HFFc6 (cell line): ENCODE measurements at regions not wholly inside any gene's neighbourhood (a gene's known extent, or its start where the extent isn't known, plus 50 kb on each side); places are given as distances from the start of the nearest gene placed in this dataset.

Experiments
- DNase-seq: peaks from one replicate; pipeline ENCODE4 v3.0.0-alpha.2; 2018
- H3K27ac Mint-ChIP-seq: 2 replicates; pipeline ENCODE4 v1.8.0; 2020; ENCODE audit warnings: mild to moderate bottlenecking, mixed read lengths
- H3K27me3 Mint-ChIP-seq: 2 replicates; pipeline ENCODE4 v1.8.0; 2021; ENCODE audit warnings: mild to moderate bottlenecking, moderate library complexity, mixed read lengths; ENCODE audit not compliant: insufficient read depth
- H3K36me3 Mint-ChIP-seq: 2 replicates; pipeline ENCODE4 v1.8.0; 2021; ENCODE audit warnings: low read depth, mixed read lengths
- H3K4me1 Mint-ChIP-seq: 2 replicates; pipeline ENCODE4 v1.8.0; 2020; ENCODE audit warnings: low read depth, mixed read lengths
- H3K4me3 Mint-ChIP-seq: 2 replicates; pipeline ENCODE4 v1.8.0; 2020; ENCODE audit warnings: mild to moderate bottlenecking, moderate library complexity, mixed read lengths
- H3K9me3 Mint-ChIP-seq: 2 replicates; pipeline ENCODE4 v1.8.0; 2020; ENCODE audit warnings: mild to moderate bottlenecking, mixed read lengths
- CTCF ChIP-seq: fragments of 200-600 bp; sonication (generic); IDR thresholded peaks from 2 replicates; pipeline ENCODE4 v1.5.0; 2021; ENCODE audit warnings: antibody characterized with exemption, mild to moderate bottlenecking

- H3K4me3 Mint-ChIP-seq, result no peak overlapping the region
- no peak overlapping the region for H3K27ac Mint-ChIP-seq
- peaks cover 21% of the 10 kb centered on the region for H3K9me3 Mint-ChIP-seq
- DNase-seq, result no peak
- H3K4me1 Mint-ChIP-seq, result no peaks in the 10 kb centered on the region
- no peaks in the 10 kb centered on the region for H3K27me3 Mint-ChIP-seq
- TF ChIP-seq CTCF, result no peak
- H3K36me3 Mint-ChIP-seq, result no peaks in the 10 kb centered on the region
These were observed 386.9 kb upstream of the FAM174A start for GRCh38 chr5:100148239-100148638.

- no peak for DNase-seq
- no peak overlapping the region for H3K27ac Mint-ChIP-seq
- H3K9me3 Mint-ChIP-seq, result peaks cover 15% of the 10 kb centered on the region
- H3K27me3 Mint-ChIP-seq, result no peaks in the 10 kb centered on the region
- no peaks in the 10 kb centered on the region for H3K36me3 Mint-ChIP-seq
- H3K4me1 Mint-ChIP-seq, result no peaks in the 10 kb centered on the region
- TF ChIP-seq CTCF, result no peak
- no peak overlapping the region for H3K4me3 Mint-ChIP-seq
These were observed 392.6 kb upstream of the FAM174A start for GRCh38 chr5:100142607-100143006.

GRCh38 chr5:100131161-100131560, 404.0 kb upstream of the FAM174A start:
- Mint-ChIP-seq H3K27me3 (no peaks in the 10 kb centered on the region), H3K4me3 (no peak overlapping the region), H3K9me3 (peaks cover 16% of the 10 kb centered on the region), H3K4me1 (no peaks in the 10 kb centered on the region), H3K27ac (no peak overlapping the region), H3K36me3 (no peaks in the 10 kb centered on the region)
- TF ChIP-seq CTCF, result no peak
- DNase-seq, result no peak

- Mint-ChIP-seq H3K27me3 (no peaks in the 10 kb centered on the region), H3K4me1 (no peaks in the 10 kb centered on the region), H3K9me3 (peaks cover 16% of the 10 kb centered on the region), H3K36me3 (no peaks in the 10 kb centered on the region), H3K4me3 (no peak overlapping the region), H3K27ac (no peak overlapping the region)
- no peak for DNase-seq
- TF ChIP-seq CTCF, result no peak
These were observed 404.9 kb upstream of the FAM174A start for GRCh38 chr5:100130307-100130706.

- no peak for DNase-seq
- TF ChIP-seq CTCF, result no peak
- H3K9me3 Mint-ChIP-seq, result peaks cover 18% of the 10 kb centered on the region
- H3K36me3 Mint-ChIP-seq, result no peaks in the 10 kb centered on the region
- H3K27ac Mint-ChIP-seq, result no peak overlapping the region
- H3K4me3 Mint-ChIP-seq, result no peak overlapping the region
- no peaks in the 10 kb centered on the region for H3K4me1 Mint-ChIP-seq
- H3K27me3 Mint-ChIP-seq, result no peaks in the 10 kb centered on the region
These were observed 415.3 kb upstream of the FAM174A start for GRCh38 chr5:100119903-100120302.

- Mint-ChIP-seq H3K9me3 (peaks cover 45% of the 10 kb centered on the region), H3K27me3 (no peaks in the 10 kb centered on the region), H3K4me3 (no peak overlapping the region), H3K36me3 (no peaks in the 10 kb centered on the region; the same call in 1 of the 2 replicates), H3K27ac (no peak overlapping the region), H3K4me1 (no peaks in the 10 kb centered on the region)
- no peak for TF ChIP-seq CTCF
- no peak for DNase-seq
These were observed 424.7 kb upstream of the FAM174A start for GRCh38 chr5:100110497-100110896.
